Osteocyte (in vitro differentiated cells): ENCODE measurements at regions not wholly inside any gene's neighbourhood (a gene's known extent, or its start where the extent isn't known, plus 50 kb on each side); places are given as distances from the start of the nearest gene placed in this dataset.

Source experiments
- DNase-seq: peaks from one replicate; pipeline ENCODE4 v3.0.0; 2021; ENCODE audit warnings: mixed read lengths; ENCODE audit not compliant: unreplicated experiment; ENCODE audit errors: extremely low spot score
- H3K27ac Mint-ChIP-seq: one replicate; pipeline ENCODE4 v1.8.0; 2021; ENCODE audit warnings: mild to moderate bottlenecking, mixed read lengths; ENCODE audit not compliant: unreplicated experiment
- H3K27me3 Mint-ChIP-seq: one replicate; pipeline ENCODE4 v1.8.0; 2021; ENCODE audit warnings: mixed read lengths; ENCODE audit not compliant: unreplicated experiment
- H3K36me3 Mint-ChIP-seq: one replicate; pipeline ENCODE4 v1.8.0; 2021; ENCODE audit warnings: mixed read lengths; ENCODE audit not compliant: unreplicated experiment
- H3K4me1 Mint-ChIP-seq: one replicate; pipeline ENCODE4 v1.8.0; 2021; ENCODE audit warnings: mixed read lengths; ENCODE audit not compliant: unreplicated experiment
- H3K4me3 Mint-ChIP-seq: one replicate; pipeline ENCODE4 v1.8.0; 2021; ENCODE audit warnings: mild to moderate bottlenecking, moderate library complexity, mixed read lengths; ENCODE audit not compliant: unreplicated experiment
- H3K9me3 Mint-ChIP-seq: one replicate; pipeline ENCODE4 v1.8.0; 2021; ENCODE audit warnings: mixed read lengths; ENCODE audit not compliant: unreplicated experiment
- TF ChIP-seq, protein P1 (sequence below): fragments of 200-600 bp; sonication (generic); IDR thresholded peaks from 2 replicates; pipeline ENCODE4 v1.5.0; 2021; ENCODE audit warnings: antibody characterized with exemption, mild to moderate bottlenecking, moderate library complexity

DNA sequence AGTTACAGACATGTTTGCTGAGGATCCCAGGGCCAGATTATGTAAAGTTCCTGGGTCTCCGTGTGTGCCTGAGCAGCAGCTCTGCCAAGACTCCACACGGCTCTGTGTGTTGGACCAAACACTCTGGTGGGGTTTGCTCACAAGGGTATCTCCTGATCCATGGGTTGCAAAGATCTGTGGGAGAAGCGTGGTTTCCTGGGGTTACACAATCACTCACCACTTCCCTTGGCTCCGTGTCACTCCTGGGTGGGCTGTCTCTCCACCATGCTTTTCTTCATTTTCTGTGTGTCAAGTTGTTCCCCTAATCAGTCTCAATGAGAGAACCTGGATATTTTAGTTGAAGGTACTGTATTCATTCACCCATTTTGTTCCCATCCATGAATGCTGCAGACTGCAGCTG is 1088.8 kb downstream of the FSCB start:
- no peak for DNase-seq
- TF ChIP-seq, protein P1, sequence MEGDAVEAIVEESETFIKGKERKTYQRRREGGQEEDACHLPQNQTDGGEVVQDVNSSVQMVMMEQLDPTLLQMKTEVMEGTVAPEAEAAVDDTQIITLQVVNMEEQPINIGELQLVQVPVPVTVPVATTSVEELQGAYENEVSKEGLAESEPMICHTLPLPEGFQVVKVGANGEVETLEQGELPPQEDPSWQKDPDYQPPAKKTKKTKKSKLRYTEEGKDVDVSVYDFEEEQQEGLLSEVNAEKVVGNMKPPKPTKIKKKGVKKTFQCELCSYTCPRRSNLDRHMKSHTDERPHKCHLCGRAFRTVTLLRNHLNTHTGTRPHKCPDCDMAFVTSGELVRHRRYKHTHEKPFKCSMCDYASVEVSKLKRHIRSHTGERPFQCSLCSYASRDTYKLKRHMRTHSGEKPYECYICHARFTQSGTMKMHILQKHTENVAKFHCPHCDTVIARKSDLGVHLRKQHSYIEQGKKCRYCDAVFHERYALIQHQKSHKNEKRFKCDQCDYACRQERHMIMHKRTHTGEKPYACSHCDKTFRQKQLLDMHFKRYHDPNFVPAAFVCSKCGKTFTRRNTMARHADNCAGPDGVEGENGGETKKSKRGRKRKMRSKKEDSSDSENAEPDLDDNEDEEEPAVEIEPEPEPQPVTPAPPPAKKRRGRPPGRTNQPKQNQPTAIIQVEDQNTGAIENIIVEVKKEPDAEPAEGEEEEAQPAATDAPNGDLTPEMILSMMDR: no peak
- Mint-ChIP-seq H3K4me3 (no peak overlapping the region), H3K36me3 (no peaks in the 10 kb centered on the region), H3K27me3 (no peaks in the 10 kb centered on the region), H3K9me3 (no peaks in the 10 kb centered on the region), H3K4me1 (no peaks in the 10 kb centered on the region), H3K27ac (no peak overlapping the region)

DNA sequence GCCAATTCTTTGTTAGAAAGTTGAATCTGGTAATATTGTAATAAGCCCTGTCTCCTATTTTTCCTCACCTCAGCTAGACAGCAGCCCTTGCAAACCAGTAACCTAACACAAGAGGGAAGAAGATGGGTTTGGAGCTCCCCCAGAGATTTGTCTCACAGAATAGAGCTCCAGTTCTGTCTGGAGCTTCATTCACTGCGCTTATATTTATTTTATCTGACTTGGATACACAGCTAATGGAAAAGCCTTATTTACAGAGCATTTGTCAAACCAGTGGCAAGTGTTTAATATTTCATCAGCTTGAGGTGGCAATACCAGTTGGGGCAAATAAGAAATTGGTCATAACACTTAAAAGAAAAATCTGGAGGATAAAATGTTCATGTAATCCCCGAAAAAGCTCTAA is 1094.0 kb downstream of the FSCB start:
- Mint-ChIP-seq H3K9me3 (no peaks in the 10 kb centered on the region), H3K27ac (no peak overlapping the region), H3K27me3 (no peaks in the 10 kb centered on the region), H3K36me3 (no peaks in the 10 kb centered on the region), H3K4me3 (no peak overlapping the region), H3K4me1 (no peaks in the 10 kb centered on the region)
- no peak for DNase-seq
- TF ChIP-seq, protein P1: no peak

DNA sequence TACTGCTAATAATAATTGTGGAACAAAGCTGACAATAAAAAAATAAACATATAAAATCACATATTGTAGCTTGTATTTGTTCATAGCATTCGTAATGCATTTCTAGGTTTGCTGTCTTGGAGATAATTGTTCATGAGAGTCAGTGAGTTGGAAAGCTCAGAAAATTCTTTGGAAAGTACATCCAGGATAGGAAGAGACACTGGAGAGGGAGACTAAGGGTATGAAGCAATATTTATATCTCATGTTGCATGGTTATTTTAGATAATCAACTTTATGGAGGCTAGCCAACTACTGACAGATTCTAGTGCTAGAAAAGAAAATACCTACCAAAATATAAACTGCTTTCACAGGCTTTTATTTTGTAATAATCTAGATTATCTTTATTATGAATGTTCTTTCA is 1095.2 kb downstream of the FSCB start:
- no peaks in the 10 kb centered on the region for H3K27me3 Mint-ChIP-seq
- no peak for DNase-seq
- no peaks in the 10 kb centered on the region for H3K9me3 Mint-ChIP-seq

DNA sequence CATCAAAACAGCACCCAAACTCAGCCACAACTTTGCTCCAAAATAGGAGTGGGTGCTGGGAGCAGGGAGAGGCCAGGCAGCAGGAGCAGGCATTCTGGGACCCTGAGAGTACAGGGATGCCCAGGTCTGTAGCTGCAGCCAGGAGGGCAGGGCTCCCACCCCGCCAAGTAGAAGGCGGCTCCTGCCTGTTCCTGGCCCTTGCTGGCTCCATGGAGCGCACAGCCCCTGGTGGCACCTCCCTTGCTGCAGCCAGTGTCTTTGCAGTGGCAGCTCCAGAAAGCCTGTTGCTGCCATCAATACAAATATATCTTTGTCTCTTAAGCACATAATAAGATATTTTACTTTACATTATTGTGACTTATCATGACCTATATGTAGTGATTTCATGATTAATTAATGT is 1096.5 kb downstream of the FSCB start:
- TF ChIP-seq, protein P1: no peak
- Mint-ChIP-seq H3K36me3 (no peaks in the 10 kb centered on the region), H3K27me3 (no peaks in the 10 kb centered on the region), H3K9me3 (no peaks in the 10 kb centered on the region), H3K4me3 (no peak overlapping the region), H3K27ac (no peak overlapping the region), H3K4me1 (peaks cover 3% of the 10 kb centered on the region)
- DNase-seq: no peak

More for the DNA sequence above, 1095.2 kb downstream of the FSCB start:
- Mint-ChIP-seq H3K27ac (no peak overlapping the region), H3K4me1 (peaks cover 3% of the 10 kb centered on the region), H3K4me3 (no peak overlapping the region), H3K36me3 (no peaks in the 10 kb centered on the region)
- TF ChIP-seq, protein P1: no peak

DNA sequence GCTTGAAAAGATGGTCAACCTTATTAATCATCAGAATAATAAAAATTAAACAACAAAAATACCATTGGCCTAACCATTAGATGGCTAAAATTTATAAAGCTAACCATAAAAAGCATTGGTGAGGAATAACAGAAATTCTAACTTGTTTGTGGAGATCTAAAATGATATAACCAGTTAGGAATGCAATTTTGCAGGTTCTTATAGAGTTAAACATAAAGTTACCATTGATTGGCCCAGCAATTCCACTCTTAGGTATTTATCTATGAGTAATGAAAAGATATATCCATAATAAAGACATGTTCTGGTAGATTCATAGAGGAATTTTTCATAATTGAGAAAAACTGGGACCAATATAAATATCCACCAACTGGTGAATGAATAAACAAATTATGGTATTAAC is 1098.6 kb downstream of the FSCB start:
- Mint-ChIP-seq H3K9me3 (peaks cover 12% of the 10 kb centered on the region), H3K4me3 (no peak overlapping the region)
- TF ChIP-seq, protein P1: no peak

More for the DNA sequence above, 1098.6 kb downstream of the FSCB start:
- no peaks in the 10 kb centered on the region for H3K36me3 Mint-ChIP-seq
- no peak for DNase-seq
- peaks cover 3% of the 10 kb centered on the region for H3K4me1 Mint-ChIP-seq
- no peaks in the 10 kb centered on the region for H3K27me3 Mint-ChIP-seq
- no peak overlapping the region for H3K27ac Mint-ChIP-seq
